Heart right ventricle (tissue), 16 donors: ENCODE measurements at regions not wholly inside any gene's neighbourhood (a gene's known extent, or its start where the extent isn't known, plus 50 kb on each side); places are given as distances from the start of the nearest gene placed in this dataset.

Experiments
- ATAC-seq, 8 donors: fragments of 200-7000 bp; cut with Tn5 transposase; one replicate each; pipeline ENCODE4 v1.9.1; 2020; ENCODE audit warnings: mild to moderate bottlenecking in 8 of 8, moderate library complexity in 8 of 8, moderate number of reproducible peaks in 1 of 8
- DNase-seq, 2 donors: peaks; one replicate each; pipeline ENCODE4 v3.0.0-alpha.2; 2020
- H3K27ac ChIP-seq, 10 donors: fragments of 200-600 bp; sonication (generic) in 2 of 10; one replicate each; pipeline versions ENCODE4 v1.5.0 to v1.8.0; 2020 to 2022; ENCODE audit warnings: mild to moderate bottlenecking in 3 of 10
- H3K27me3 ChIP-seq, 7 donors: fragments of 200-600 bp; one replicate each; pipeline ENCODE4 v1.8.0; 2021 to 2022; ENCODE audit warnings: mild to moderate bottlenecking in 2 of 7
- H3K36me3 ChIP-seq, 9 donors: fragments of 200-600 bp; sonication (generic) in 1 of 9; one replicate each; pipeline versions ENCODE4 v1.5.0 to v1.8.0; 2020 to 2022; ENCODE audit warnings: mild to moderate bottlenecking in 2 of 9
- H3K4me1 ChIP-seq, 9 donors: fragments of 200-600 bp; sonication (generic) in 1 of 9; one replicate each; pipeline versions ENCODE4 v1.5.0 to v1.8.0; 2020 to 2022; ENCODE audit warnings: mild to moderate bottlenecking in 4 of 9
- H3K4me3 ChIP-seq, 10 donors: fragments of 200-600 bp; sonication (generic) in 2 of 10; one replicate each; pipeline versions ENCODE4 v1.5.0 to v1.8.0; 2020 to 2022; ENCODE audit warnings: mild to moderate bottlenecking in 7 of 10, moderate library complexity in 2 of 10
- H3K9me3 ChIP-seq, 11 donors: fragments of 200-600 bp in 10 of 11; sonication (generic) in 2 of 11; one replicate each; pipeline versions ENCODE4 v1.5.0 to v1.8.0; 2013 to 2022; ENCODE audit warnings: mild to moderate bottlenecking in 2 of 11, control low read depth in 1 of 11, moderate library complexity in 1 of 11
- CTCF ChIP-seq, 9 donors: fragments of 200-600 bp; sonication (generic) in 2 of 9; IDR thresholded peaks; one replicate each; pipeline versions ENCODE4 v1.5.0 to v1.8.0; 2021 to 2022; ENCODE audit warnings: antibody characterized with exemption in 9 of 9, mild to moderate bottlenecking in 5 of 9, moderate library complexity in 1 of 9
- WGBS, 2 donors: extraction: QIAGEN DNeasy Blood & Tissue Kit; methylation state at CpG; one replicate each; pipeline ENCODE4 v1.1.7; 2013; ENCODE audit warnings: inconsistent platforms in 1 of 2; 5-methylcytosine and 5-hydroxymethylcytosine counted together
- intact Hi-C, 10 donors: fragments of 100-400 bp; cut with DNase I; formaldehyde crosslinking; loops; one replicate each; pipeline versions ENCODE4 v1.11.1 to v1.14.2; 2022
- donor health status: Arrhythmogenic right ventricular cardiomyopathy.
- donor health status: ischemic (EF 13 %, LVEDD 7.1; RV severe dilation, severe dysfunction).
- donor health status: healthy with polysubstance abuse.
- donor health status: DM: no; HTN: yes; CAD: no.
- donor health status: DM: no; HTN: no; CAD: no.
- donor health status: ischemic (EF 25% LVEDD 6.9; RV normal size, moderate dysfunction).
- donor health status: ischemic (EF 25% LVEDD 5.7; RV mildly dilated, moderate dysfunction).
- donor health status: healthy.
- donor health status: DM: yes; HTN: yes; CAD: no.
- donor health status: Ischemic cardiomyopathy.
- donor health status: ischemic (EF 35%, LVEDD 5.7; RV mildly dilated, moderate dysfunction).
- donor health status: nonischemic (EF 11% LVEDD 7.7; RV severe dilation, severe dysfunction).
- donor health status: DM: yes; HTN: yes; CAD: no.
- donor health status: PGD.
- donor health status: ischemic (EF 29% LVEDD 5.4; RV normal size, mild dysfunction).
- donor health status: nonischemic (EF 23%, LVEDD 6.1; RV moderate dilation, normal function).

- Histone ChIP-seq H3K27ac (no peak overlapping the region), H3K4me3 (no peak overlapping the region), H3K27me3 (no peaks in the 10 kb centered on the region), H3K4me1 (no peaks in the 10 kb centered on the region), H3K9me3 (peaks cover 0 to 40% (median 23%) of the 10 kb centered on the region in 11 donors), H3K36me3 (no peaks in the 10 kb centered on the region)
- ATAC-seq (no peak), DNase-seq (no peak)
- intact Hi-C loops = no loop called here
- 78 to 79% methylated on average over 3 of the region's 3 CpGs for WGBS, 2 donors
- no peak for TF ChIP-seq CTCF (IDR thresholded peaks at IDR 0.05)
Observed at GRCh38 chr6:48837744-48838143, 625.3 kb downstream of the MMUT start.

- Histone ChIP-seq H3K4me1 (no peaks in the 10 kb centered on the region), H3K36me3 (no peaks in the 10 kb centered on the region), H3K9me3 (peaks cover 0 to 18% (median 9%) of the 10 kb centered on the region in 11 donors), H3K4me3 (no peak overlapping the region), H3K27ac (no peak overlapping the region), H3K27me3 (no peaks in the 10 kb centered on the region)
- no peak for ATAC-seq
- TF ChIP-seq CTCF (IDR thresholded peaks at IDR 0.05) = no peak
- intact Hi-C loops = no loop called here
- DNase-seq = no peak
- WGBS, 2 donors = 50 to 54% methylated on average over 2 of the region's 2 CpGs
Observed at GRCh38 chr6:48835421-48835958, 627.6 kb downstream of the MMUT start.

- Histone ChIP-seq H3K27ac (no peak overlapping the region), H3K27me3 (no peaks in the 10 kb centered on the region), H3K4me3 (no peak overlapping the region), H3K9me3 (peaks cover 0 to 10% (median 2%) of the 10 kb centered on the region in 11 donors), H3K36me3 (no peaks in the 10 kb centered on the region), H3K4me1 (no peaks in the 10 kb centered on the region)
- intact Hi-C loops = no loop called here
- ATAC-seq (no peak), DNase-seq (no peak)
- no peak for TF ChIP-seq CTCF (IDR thresholded peaks at IDR 0.05)
Observed at GRCh38 chr6:48834706-48835105, 628.3 kb downstream of the MMUT start.

GRCh38 chr6:48833916-48834315, 629.1 kb downstream of the MMUT start:
- no peak for TF ChIP-seq CTCF (IDR thresholded peaks at IDR 0.05)
- DNase-seq = no peak
- 90 to 91% methylated on average over 1 of the region's 1 CpG for WGBS, 2 donors
- intact Hi-C loops = no loop called here
- no peak overlapping the region for H3K27ac ChIP-seq
- H3K9me3 ChIP-seq = peaks cover 0 to 2% (median 0%) of the 10 kb centered on the region in 11 donors
- H3K27me3 ChIP-seq = no peaks in the 10 kb centered on the region
- no peak overlapping the region for H3K4me3 ChIP-seq
- no peaks in the 10 kb centered on the region for H3K4me1 ChIP-seq
- no peaks in the 10 kb centered on the region for H3K36me3 ChIP-seq
- ATAC-seq = no peak
